ENCODE measurements at regions not wholly inside any gene's neighbourhood (a gene's known extent, or its start where the extent isn't known, plus 50 kb on each side); places are given as distances from the start of the nearest gene placed in this dataset.

DNA sequence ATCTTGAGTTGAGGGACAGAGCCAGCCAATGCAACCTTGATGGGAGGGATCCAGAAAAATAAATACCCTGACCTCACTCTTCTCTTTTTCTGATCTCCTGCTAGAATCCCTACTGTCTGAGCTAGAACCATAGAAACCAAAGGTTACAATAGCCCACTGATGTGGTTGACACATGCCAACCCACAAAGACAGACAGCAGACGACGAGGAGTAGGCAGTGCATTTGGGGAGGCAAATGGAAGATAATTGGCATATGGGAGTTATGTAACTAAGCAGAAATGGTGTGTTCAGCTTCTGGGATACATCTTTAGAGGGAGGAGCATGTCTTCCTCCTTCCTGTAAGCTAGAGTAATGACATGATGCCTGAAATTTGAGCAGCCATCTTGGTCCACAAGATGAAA lies 171.7 kb upstream of the FGGY start:
- no peak overlapping the region; the same call in 1 of the 2 replicates for H3K4me3 Mint-ChIP-seq
- H3K27me3 Mint-ChIP-seq (ENCODE audit: insufficient read depth), result no peaks in the 10 kb centered on the region; the same call in 1 of the 2 replicates
- DNase-seq, result no peak
- H3K27ac Mint-ChIP-seq, result peak overlapping the region; percentile 83
- H3K36me3 Mint-ChIP-seq (ENCODE audit: low read depth), result peaks cover 6% of the 10 kb centered on the region; the same call in 1 of the 2 replicates
- H3K9me3 Mint-ChIP-seq, result no peaks in the 10 kb centered on the region
- H3K4me1 Mint-ChIP-seq (ENCODE audit: low read depth), result peaks cover 87% of the 10 kb centered on the region
- no peak for TF ChIP-seq CTCF (IDR thresholded peaks at IDR 0.05)

DNA sequence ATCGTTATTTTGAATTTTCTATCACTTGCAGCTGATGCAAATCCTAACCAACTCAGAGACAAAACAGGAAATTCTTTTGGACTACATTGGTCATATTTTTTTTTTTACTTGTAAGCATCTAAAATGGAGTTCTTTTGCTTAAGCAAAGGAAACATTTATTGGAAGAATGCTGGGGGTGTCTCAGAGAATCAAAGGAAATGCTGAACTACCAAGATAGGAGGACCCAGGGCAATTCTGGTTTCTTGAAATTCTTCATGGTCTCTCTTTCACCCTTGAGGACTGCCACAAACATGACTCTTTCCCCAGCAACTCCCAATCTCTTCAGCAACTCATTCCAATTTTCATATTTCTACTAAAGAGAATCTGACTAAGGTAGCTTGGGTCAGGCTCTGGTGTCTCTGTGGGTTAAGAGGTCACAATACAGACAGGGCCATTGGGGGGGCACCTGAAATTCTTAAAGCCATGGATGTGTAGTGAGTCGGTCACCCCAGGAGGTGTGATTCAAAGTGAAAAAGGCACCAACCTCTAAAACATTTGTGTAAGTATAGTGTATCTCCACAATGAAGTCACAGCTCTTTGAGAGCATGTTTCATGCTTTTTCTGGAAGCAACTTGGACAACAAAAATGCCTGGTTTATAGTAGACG lies 171.1 kb upstream of the FGGY start:
- H3K4me1 Mint-ChIP-seq (ENCODE audit: low read depth), result peaks cover 94% of the 10 kb centered on the region

GRCh38 chr1:59126366-59126765 lies 170.5 kb upstream of the FGGY start:
- Mint-ChIP-seq H3K27ac (peak overlapping the region; percentile 83), H3K36me3 (ENCODE audit: low read depth) (peaks cover 6% of the 10 kb centered on the region; the same call in 1 of the 2 replicates), H3K9me3 (no peaks in the 10 kb centered on the region), H3K4me3 (peak overlapping the region; percentile 16; the same call in 1 of the 2 replicates), H3K4me1 (ENCODE audit: low read depth) (peaks cover 96% of the 10 kb centered on the region), H3K27me3 (ENCODE audit: insufficient read depth) (no peaks in the 10 kb centered on the region; the same call in 1 of the 2 replicates)
- DNase-seq, result no peak
- TF ChIP-seq CTCF (IDR thresholded peaks at IDR 0.05), result no peak

More for the DNA sequence above, 171.1 kb upstream of the FGGY start:
- H3K4me3 Mint-ChIP-seq, result peak overlapping the region; percentile 16
- no peaks in the 10 kb centered on the region; the same call in 1 of the 2 replicates for H3K27me3 Mint-ChIP-seq (ENCODE audit: insufficient read depth)
- TF ChIP-seq CTCF (IDR thresholded peaks at IDR 0.05), result no peak
- no peak for DNase-seq
- no peaks in the 10 kb centered on the region for H3K9me3 Mint-ChIP-seq
- peaks cover 6% of the 10 kb centered on the region; the same call in 1 of the 2 replicates for H3K36me3 Mint-ChIP-seq (ENCODE audit: low read depth)
- H3K27ac Mint-ChIP-seq, result peak overlapping the region; percentile 83

- Mint-ChIP-seq H3K9me3 (no peaks in the 10 kb centered on the region), H3K27me3 (ENCODE audit: insufficient read depth) (no peaks in the 10 kb centered on the region; the same call in 1 of the 2 replicates), H3K27ac (peak overlapping the region; percentile 85), H3K36me3 (ENCODE audit: low read depth) (peaks cover 6% of the 10 kb centered on the region; the same call in 1 of the 2 replicates), H3K4me1 (ENCODE audit: low read depth) (peaks cover 77% of the 10 kb centered on the region), H3K4me3 (peak overlapping the region; percentile 36; the same call in 1 of the 2 replicates)
- peak; percentile 79 for DNase-seq
- no peak for TF ChIP-seq CTCF (IDR thresholded peaks at IDR 0.05)
Observed at GRCh38 chr1:59128239-59128736, 168.6 kb upstream of the FGGY start.

GRCh38 chr1:59128784-59129227 lies 168.1 kb upstream of the FGGY start:
- H3K9me3 Mint-ChIP-seq, result no peaks in the 10 kb centered on the region
- H3K27ac Mint-ChIP-seq, result peak overlapping the region; percentile 85
- no peaks in the 10 kb centered on the region; the same call in 1 of the 2 replicates for H3K27me3 Mint-ChIP-seq (ENCODE audit: insufficient read depth)
- peaks cover 6% of the 10 kb centered on the region; the same call in 1 of the 2 replicates for H3K36me3 Mint-ChIP-seq (ENCODE audit: low read depth)
- peak overlapping the region; percentile 36; the same call in 1 of the 2 replicates for H3K4me3 Mint-ChIP-seq
- DNase-seq, result peak; percentile 71
- peaks cover 72% of the 10 kb centered on the region for H3K4me1 Mint-ChIP-seq (ENCODE audit: low read depth)
- TF ChIP-seq CTCF (IDR thresholded peaks at IDR 0.05), result no peak

Data from HFFc6 (cell line).